GM19397 (cell line): ENCODE measurements at regions not wholly inside any gene's neighbourhood (a gene's known extent, or its start where the extent isn't known, plus 50 kb on each side); places are given as distances from the start of the nearest gene placed in this dataset.

Source experiments
- ATAC-seq: cut with Tn5 transposase; IDR thresholded peaks from one replicate; pipeline ENCODE4 v1.9.1; 2021; ENCODE audit warnings: mild to moderate bottlenecking, moderate library complexity; ENCODE audit not compliant: unreplicated experiment

GRCh38 chr4:45985038-45985437, 138.8 kb downstream of the GABRG1 start:
- ATAC-seq = no peak

- ATAC-seq = no peak
Measured at GRCh38 chr4:45971108-45971507, 152.7 kb downstream of the GABRG1 start.

- no peak for ATAC-seq
Measured at GRCh38 chr4:45957353-45957752, 166.5 kb downstream of the GABRG1 start.

- no peak for ATAC-seq
Measured at GRCh38 chr4:45954276-45954675, 169.6 kb downstream of the GABRG1 start.

- no peak for ATAC-seq
Measured at GRCh38 chr4:45951153-45951552, 172.7 kb downstream of the GABRG1 start.

GRCh38 chr4:45946699-45947098, 177.2 kb downstream of the GABRG1 start:
- no peak for ATAC-seq

GRCh38 chr4:45944000-45944399, 179.9 kb downstream of the GABRG1 start:
- no peak for ATAC-seq

GRCh38 chr4:45939056-45939455, 184.8 kb downstream of the GABRG1 start:
- ATAC-seq = no peak

- ATAC-seq = no peak
Measured at GRCh38 chr4:45931154-45931553, 192.7 kb downstream of the GABRG1 start.

- no peak for ATAC-seq
Measured at GRCh38 chr4:45927641-45928040, 196.2 kb downstream of the GABRG1 start.

- ATAC-seq = no peak
Measured at GRCh38 chr4:45925809-45926208, 198.0 kb downstream of the GABRG1 start.

- ATAC-seq = no peak
Measured at GRCh38 chr4:45920861-45921260, 203.0 kb downstream of the GABRG1 start.

- ATAC-seq = no peak
Measured at GRCh38 chr4:45910511-45910910, 213.3 kb downstream of the GABRG1 start.

- ATAC-seq = no peak
Measured at GRCh38 chr4:45897946-45898585, 225.8 kb downstream of the GABRG1 start.

- ATAC-seq = no peak
Measured at GRCh38 chr4:45883421-45883820, 240.4 kb downstream of the GABRG1 start.

- no peak for ATAC-seq
Measured at GRCh38 chr4:45876235-45876890, 247.5 kb downstream of the GABRG1 start.

- ATAC-seq = no peak
Measured at GRCh38 chr4:45869184-45869583, 254.7 kb downstream of the GABRG1 start.

GRCh38 chr4:45865781-45866180, 258.1 kb downstream of the GABRG1 start:
- ATAC-seq = no peak

GRCh38 chr4:45855857-45856256, 268.0 kb downstream of the GABRG1 start:
- ATAC-seq = no peak

- ATAC-seq = no peak
Measured at GRCh38 chr4:45846016-45846415, 277.8 kb downstream of the GABRG1 start.

- no peak for ATAC-seq
Measured at GRCh38 chr4:45841791-45842190, 282.1 kb downstream of the GABRG1 start.

- ATAC-seq = no peak
Measured at GRCh38 chr4:45831692-45832091, 292.2 kb downstream of the GABRG1 start.

GRCh38 chr4:45803994-45804393, 319.9 kb downstream of the GABRG1 start:
- no peak for ATAC-seq
